ENCODE measurements at regions not wholly inside any gene's neighbourhood (a gene's known extent, or its start where the extent isn't known, plus 50 kb on each side); places are given as distances from the start of the nearest gene placed in this dataset.
"Not testable (repeated sequence)": the region's sequence is repeated elsewhere in the genome, so short reads cannot be mapped to it uniquely, and the experiment has no call there.

GRCh38 chr4:9679704-9680478, 101.5 kb upstream of the DRD5 start:
- intact Hi-C loops (cut with DNase I; ENCODE audit: low total_unique reads) = no loop called here
- TF ChIP-seq, protein P1, sequence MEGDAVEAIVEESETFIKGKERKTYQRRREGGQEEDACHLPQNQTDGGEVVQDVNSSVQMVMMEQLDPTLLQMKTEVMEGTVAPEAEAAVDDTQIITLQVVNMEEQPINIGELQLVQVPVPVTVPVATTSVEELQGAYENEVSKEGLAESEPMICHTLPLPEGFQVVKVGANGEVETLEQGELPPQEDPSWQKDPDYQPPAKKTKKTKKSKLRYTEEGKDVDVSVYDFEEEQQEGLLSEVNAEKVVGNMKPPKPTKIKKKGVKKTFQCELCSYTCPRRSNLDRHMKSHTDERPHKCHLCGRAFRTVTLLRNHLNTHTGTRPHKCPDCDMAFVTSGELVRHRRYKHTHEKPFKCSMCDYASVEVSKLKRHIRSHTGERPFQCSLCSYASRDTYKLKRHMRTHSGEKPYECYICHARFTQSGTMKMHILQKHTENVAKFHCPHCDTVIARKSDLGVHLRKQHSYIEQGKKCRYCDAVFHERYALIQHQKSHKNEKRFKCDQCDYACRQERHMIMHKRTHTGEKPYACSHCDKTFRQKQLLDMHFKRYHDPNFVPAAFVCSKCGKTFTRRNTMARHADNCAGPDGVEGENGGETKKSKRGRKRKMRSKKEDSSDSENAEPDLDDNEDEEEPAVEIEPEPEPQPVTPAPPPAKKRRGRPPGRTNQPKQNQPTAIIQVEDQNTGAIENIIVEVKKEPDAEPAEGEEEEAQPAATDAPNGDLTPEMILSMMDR (IDR thresholded peaks at IDR 0.05 in 4 of 5, conservative IDR thresholded peaks at IDR 0.05 in 1 of 5) = no peak
- TF ChIP-seq POLR2A (IDR thresholded peaks at IDR 0.05) = no peak
- no peaks in the 10 kb centered on the region for H3K4me1 ChIP-seq
- no peak overlapping the region for H3K4me3 ChIP-seq
- no peaks in the 10 kb centered on the region for H3K36me3 ChIP-seq
- no peak overlapping the region for H3K27ac ChIP-seq
- H3K9me3 ChIP-seq = no peaks in the 10 kb centered on the region
- DNase-seq (no peak), ATAC-seq (no peak)
- in situ Hi-C loops (cut with MboI; ENCODE audit: low sequenced_read_pairs in 4 of 4) = no loop called here
- H3K27me3 ChIP-seq = no peaks in the 10 kb centered on the region

DNA sequence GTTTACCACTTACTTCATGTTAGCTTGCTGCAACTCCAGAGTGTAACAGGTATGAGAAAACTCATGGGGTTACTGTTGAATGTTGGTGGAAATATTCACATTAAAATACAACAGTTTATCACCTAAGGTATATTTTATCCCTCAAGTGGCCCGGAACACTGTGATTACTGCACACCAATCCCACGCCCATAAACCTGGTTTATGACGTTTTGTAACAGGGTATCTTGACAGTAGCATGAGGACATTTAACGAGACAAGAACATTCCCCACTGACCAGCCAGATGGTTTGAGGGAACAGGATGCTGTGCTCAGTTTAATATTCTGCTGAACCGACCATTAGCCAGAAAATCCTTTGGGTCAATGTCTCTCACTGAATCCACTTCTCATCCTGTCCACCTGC, 98.3 kb upstream of the DRD5 start:
- H3K27ac ChIP-seq; H3K27me3 ChIP-seq; H3K36me3 ChIP-seq; in situ Hi-C loops (cut with MboI; ENCODE audit: low sequenced_read_pairs in 4 of 4); H3K4me3 ChIP-seq; DNase-seq; H3K4me1 ChIP-seq; H3K9me3 ChIP-seq; intact Hi-C loops (cut with DNase I; ENCODE audit: low total_unique reads); ATAC-seq: not testable (repeated sequence)

DNA sequence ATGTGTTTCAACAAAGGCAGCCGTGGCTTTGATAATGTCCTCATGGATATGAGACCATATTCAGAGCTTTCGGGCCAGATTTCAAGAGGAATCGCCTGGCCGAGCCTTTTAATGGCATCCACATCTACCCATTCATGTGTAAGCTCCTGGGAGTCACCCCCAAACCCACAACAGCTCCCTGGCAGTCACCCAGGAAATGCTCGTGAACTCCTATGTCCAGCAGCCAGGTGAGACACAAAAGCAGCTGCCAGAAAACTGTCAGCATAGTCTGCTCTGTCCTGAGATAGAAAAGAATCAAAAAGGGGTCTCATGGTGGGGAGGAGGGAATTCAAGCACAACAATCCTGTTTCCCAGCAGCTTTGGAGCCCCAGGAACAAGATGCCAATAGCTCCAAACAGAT, 96.4 kb upstream of the DRD5 start:
- H3K27me3 ChIP-seq; H3K27ac ChIP-seq; in situ Hi-C loops (cut with MboI; ENCODE audit: low sequenced_read_pairs in 4 of 4); H3K9me3 ChIP-seq; H3K4me1 ChIP-seq; DNase-seq; ATAC-seq; intact Hi-C loops (cut with DNase I; ENCODE audit: low total_unique reads); H3K4me3 ChIP-seq; H3K36me3 ChIP-seq: not testable (repeated sequence)

DNA sequence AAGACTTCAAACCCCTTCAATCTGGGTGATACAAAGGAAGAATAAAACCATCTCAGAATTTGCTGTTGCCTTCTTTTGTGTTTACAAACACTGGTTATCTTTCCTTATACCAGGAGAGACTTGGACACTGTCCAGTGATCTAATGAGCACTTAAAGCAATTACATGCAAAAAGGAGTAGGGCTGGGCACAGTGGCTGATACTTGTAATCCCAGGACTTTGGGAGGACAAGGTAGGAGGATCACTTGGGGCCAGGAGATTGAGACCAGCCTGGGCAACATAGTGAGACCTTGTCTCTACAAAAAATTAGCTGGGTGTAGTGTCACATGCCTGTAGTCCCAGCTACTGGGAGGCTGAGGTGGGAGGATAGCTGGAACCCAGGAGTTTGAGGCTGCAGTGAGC, 95.7 kb upstream of the DRD5 start:
- Histone ChIP-seq H3K4me1 (no peaks in the 10 kb centered on the region), H3K36me3 (no peaks in the 10 kb centered on the region), H3K27ac (no peak overlapping the region), H3K4me3 (no peak overlapping the region), H3K27me3 (no peaks in the 10 kb centered on the region), H3K9me3 (no peaks in the 10 kb centered on the region)
- DNase-seq (no peak), ATAC-seq (no peak)
- intact Hi-C loops (cut with DNase I; ENCODE audit: low total_unique reads) = no loop called here
- in situ Hi-C loops (cut with MboI; ENCODE audit: low sequenced_read_pairs in 4 of 4) = no loop called here
- no peak for TF ChIP-seq POLR2A (IDR thresholded peaks at IDR 0.05)
- TF ChIP-seq, protein P1 (IDR thresholded peaks at IDR 0.05 in 4 of 5, conservative IDR thresholded peaks at IDR 0.05 in 1 of 5) = no peak

GRCh38 chr4:9690636-9691237, 90.7 kb upstream of the DRD5 start:
- in situ Hi-C loops (cut with MboI; ENCODE audit: low sequenced_read_pairs in 4 of 4); H3K9me3 ChIP-seq; H3K27me3 ChIP-seq; H3K4me1 ChIP-seq; DNase-seq; H3K36me3 ChIP-seq; ATAC-seq: not testable (repeated sequence)
- peak overlapping the region; percentile 73 to 85 (median 77) for H3K27ac ChIP-seq
- H3K4me3 ChIP-seq = peak overlapping the region; percentile 60 to 81 (median 68)
- intact Hi-C loops (cut with DNase I; ENCODE audit: low total_unique reads) = loop anchor here (2.0 to 5.0 kb wide), 2 partner anchors 327 to 426 kb away; partner anchors contain the start of gene WDR1

- DNase-seq (peak; percentile 91 to 93), ATAC-seq (peak; percentile 98 to 99)
- H3K4me1 ChIP-seq = peaks cover 0 to 3% of the 10 kb centered on the region in 2 donors
- TF ChIP-seq, protein P1 (IDR thresholded peaks at IDR 0.05 in 4 of 5, conservative IDR thresholded peaks at IDR 0.05 in 1 of 5) = no peak
- TF ChIP-seq POLR2A (IDR thresholded peaks at IDR 0.05) = no peak
- no peaks in the 10 kb centered on the region for H3K27me3 ChIP-seq
- peak overlapping the region; percentile 60 to 81 (median 68) for H3K4me3 ChIP-seq
- H3K36me3 ChIP-seq = no peaks in the 10 kb centered on the region
- peak overlapping the region; percentile 73 to 85 (median 77) for H3K27ac ChIP-seq
- in situ Hi-C loops (cut with MboI; ENCODE audit: low sequenced_read_pairs in 4 of 4) (no loop called here), intact Hi-C loops (cut with DNase I; ENCODE audit: low total_unique reads) (loop anchor here (2.0 to 5.0 kb wide), 2 partner anchors 326 to 425 kb away; partner anchors contain the start of gene WDR1)
- H3K9me3 ChIP-seq = no peaks in the 10 kb centered on the region
Measured at GRCh38 chr4:9691238-9692065, 90.0 kb upstream of the DRD5 start.

DNA sequence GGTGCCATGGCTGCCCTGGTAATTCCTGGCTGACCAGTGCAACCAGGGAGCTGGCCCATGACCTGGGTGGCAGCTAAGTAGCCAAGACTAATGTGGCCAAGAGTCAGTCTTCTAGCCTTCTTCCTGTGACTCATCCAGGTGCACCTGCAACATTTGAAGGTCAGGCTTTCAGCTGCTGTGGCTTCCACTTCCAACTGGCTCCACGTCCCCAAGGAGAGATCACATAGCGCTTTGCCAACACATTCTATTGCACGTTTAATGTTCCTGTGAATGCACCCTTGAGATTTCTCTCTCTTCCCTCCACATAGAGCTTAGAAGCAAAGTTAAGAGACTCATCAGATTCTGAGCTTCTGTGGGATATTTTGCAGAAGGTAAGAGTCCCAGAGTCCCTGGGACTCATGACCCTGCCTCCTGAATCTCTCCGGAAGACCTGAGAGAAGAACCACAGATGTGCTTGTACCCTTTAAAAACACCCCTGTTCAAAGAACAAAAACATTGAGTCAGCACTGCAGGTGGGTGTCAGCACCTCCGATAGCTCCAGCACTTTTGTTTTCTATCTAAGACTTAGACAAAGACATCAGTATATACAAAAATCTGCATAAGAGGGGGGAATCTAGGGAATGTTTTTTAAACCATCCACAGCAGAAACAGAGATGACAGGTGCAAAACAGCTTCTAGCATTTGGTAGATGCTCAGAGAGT, 88.5 kb upstream of the DRD5 start:
- H3K4me1 ChIP-seq; ATAC-seq; DNase-seq; H3K27ac ChIP-seq; in situ Hi-C loops (cut with MboI; ENCODE audit: low sequenced_read_pairs in 4 of 4); H3K27me3 ChIP-seq; H3K9me3 ChIP-seq; H3K4me3 ChIP-seq; H3K36me3 ChIP-seq: not testable (repeated sequence)
- intact Hi-C loops (cut with DNase I; ENCODE audit: low total_unique reads) = loop anchor here (5.0 kb wide), 1 partner anchor 324 kb away; no protein-coding TSS in a partner anchor

GRCh38 chr4:9694403-9694802, 87.0 kb upstream of the DRD5 start:
- H3K27me3 ChIP-seq; H3K4me1 ChIP-seq; in situ Hi-C loops (cut with MboI; ENCODE audit: low sequenced_read_pairs in 4 of 4); H3K9me3 ChIP-seq; ATAC-seq; DNase-seq; H3K4me3 ChIP-seq; H3K36me3 ChIP-seq; H3K27ac ChIP-seq: not testable (repeated sequence)
- intact Hi-C loops (cut with DNase I; ENCODE audit: low total_unique reads) = loop anchor here (5.0 kb wide), 1 partner anchor 323 kb away; no protein-coding TSS in a partner anchor

Data from gastrocnemius medialis (tissue), 4 donors.